Neural cell (in vitro differentiated cells): ENCODE measurements at regions not wholly inside any gene's neighbourhood (a gene's known extent, or its start where the extent isn't known, plus 50 kb on each side); places are given as distances from the start of the nearest gene placed in this dataset.

Experiments
- EP300 ChIP-seq: fragments of 450-650 bp; conservative IDR thresholded peaks from 2 replicates; pipeline ENCODE4 v1.6.1; 2014; ENCODE audit warnings: antibody characterized with exemption, mild to moderate bottlenecking, moderate library complexity; ENCODE audit not compliant: poor library complexity, severe bottlenecking
- EZH2 ChIP-seq: fragments of 200-600, 300-800 bp; shearing (Covaris generic), sonication (generic); IDR thresholded peaks from 2 replicates; pipeline ENCODE4 v1.6.1; 2014; ENCODE audit warnings: antibody characterized with exemption, low read length, borderline replicate concordance, mild to moderate bottlenecking; ENCODE audit not compliant: insufficient read depth, poor library complexity, severe bottlenecking
- POLR2AphosphoS5 ChIP-seq: IDR thresholded peaks from 2 replicates; pipeline ENCODE4 v1.6.1; 2012
- RAD21 ChIP-seq: fragments of 450-650 bp; conservative IDR thresholded peaks from 2 replicates; pipeline ENCODE4 v1.6.1; 2014; ENCODE audit warnings: antibody characterized with exemption, mild to moderate bottlenecking, moderate library complexity
- REST ChIP-seq: IDR thresholded peaks from 2 replicates; pipeline ENCODE4 v1.6.1; 2012; ENCODE audit warnings: borderline replicate concordance
- TAF1 ChIP-seq: IDR thresholded peaks from 2 replicates; pipeline ENCODE4 v1.6.1; 2012; ENCODE audit warnings: low read depth
- TF ChIP-seq, protein P1 (sequence below): fragments of 450-650 bp; IDR thresholded peaks from 2 replicates; pipeline ENCODE4 v1.5.1; 2014; ENCODE audit warnings: antibody characterized with exemption, mild to moderate bottlenecking, moderate library complexity; ENCODE audit not compliant: poor library complexity, severe bottlenecking

GRCh38 chr9:74281674-74282073 lies 215.5 kb upstream of the RORB start:
- TF ChIP-seq RAD21 (no peak), POLR2AphosphoS5 (no peak), EP300 (no peak), TAF1 (no peak), EZH2 (no peak), REST (no peak)
- TF ChIP-seq, protein P1, sequence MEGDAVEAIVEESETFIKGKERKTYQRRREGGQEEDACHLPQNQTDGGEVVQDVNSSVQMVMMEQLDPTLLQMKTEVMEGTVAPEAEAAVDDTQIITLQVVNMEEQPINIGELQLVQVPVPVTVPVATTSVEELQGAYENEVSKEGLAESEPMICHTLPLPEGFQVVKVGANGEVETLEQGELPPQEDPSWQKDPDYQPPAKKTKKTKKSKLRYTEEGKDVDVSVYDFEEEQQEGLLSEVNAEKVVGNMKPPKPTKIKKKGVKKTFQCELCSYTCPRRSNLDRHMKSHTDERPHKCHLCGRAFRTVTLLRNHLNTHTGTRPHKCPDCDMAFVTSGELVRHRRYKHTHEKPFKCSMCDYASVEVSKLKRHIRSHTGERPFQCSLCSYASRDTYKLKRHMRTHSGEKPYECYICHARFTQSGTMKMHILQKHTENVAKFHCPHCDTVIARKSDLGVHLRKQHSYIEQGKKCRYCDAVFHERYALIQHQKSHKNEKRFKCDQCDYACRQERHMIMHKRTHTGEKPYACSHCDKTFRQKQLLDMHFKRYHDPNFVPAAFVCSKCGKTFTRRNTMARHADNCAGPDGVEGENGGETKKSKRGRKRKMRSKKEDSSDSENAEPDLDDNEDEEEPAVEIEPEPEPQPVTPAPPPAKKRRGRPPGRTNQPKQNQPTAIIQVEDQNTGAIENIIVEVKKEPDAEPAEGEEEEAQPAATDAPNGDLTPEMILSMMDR, result no peak
